Keratinocyte (primary cell): ENCODE measurements at regions not wholly inside any gene's neighbourhood (a gene's known extent, or its start where the extent isn't known, plus 50 kb on each side); places are given as distances from the start of the nearest gene placed in this dataset.
"Not testable (repeated sequence)": the region's sequence is repeated elsewhere in the genome, so short reads cannot be mapped to it uniquely, and the experiment has no call there.

Experiments used
- DNase-seq: peaks from one replicate; pipeline ENCODE4 v3.0.0-alpha.2; 2011; ENCODE audit warnings: low read depth, missing footprints, low spot score
- FAIRE-seq: peaks from 2 replicates; lab custom pipeline; 2011; peaks lifted over from hg19 to GRCh38; lab: Jason Lieb, UNC
- H2AFZ ChIP-seq: 2 replicates; pipeline ENCODE4 v1.6.0; 2012; ENCODE audit warnings: low read length, control low read depth, inconsistent platforms; ENCODE audit not compliant: control insufficient read depth
- H3K27ac ChIP-seq: 2 replicates; pipeline ENCODE4 v1.5.1; 2011; ENCODE audit warnings: low read length; ENCODE audit not compliant: control insufficient read depth, insufficient read depth
- H3K27me3 ChIP-seq: 3 replicates; pipeline ENCODE4 v1.6.0; 2011; ENCODE audit warnings: low read length; ENCODE audit not compliant: control insufficient read depth, insufficient read depth; ENCODE audit errors: extremely low read depth
- H3K36me3 ChIP-seq, 2 experiments: 2 replicates in 1 of 2; 3 replicates in 1 of 2; pipeline ENCODE4 v1.5.1; 2011; ENCODE audit warnings: low read length in 2 of 2, mild to moderate bottlenecking in 1 of 2; ENCODE audit not compliant: control insufficient read depth in 2 of 2, insufficient read depth in 2 of 2; ENCODE audit errors: extremely low read depth in 1 of 2
- H3K4me1 ChIP-seq: 3 replicates; pipeline ENCODE4 v1.5.1; 2011; ENCODE audit warnings: low read length; ENCODE audit not compliant: control insufficient read depth, insufficient read depth; ENCODE audit errors: extremely low read depth
- H3K4me2 ChIP-seq: 3 replicates; pipeline ENCODE4 v1.6.0; 2011; ENCODE audit warnings: low read depth, low read length; ENCODE audit not compliant: control insufficient read depth, insufficient read depth; ENCODE audit errors: extremely low read depth
- H3K4me3 ChIP-seq, 3 experiments: fragments of 200-600 bp in 1 of 3; sonication (generic) in 1 of 3; 2 replicates in 2 of 3; 3 replicates in 1 of 3; pipeline ENCODE4 v1.5.1; 2011 to 2016; ENCODE audit warnings: low read length in 3 of 3, mild to moderate bottlenecking in 3 of 3, control low read depth in 2 of 3, inconsistent platforms in 1 of 3, low read depth in 1 of 3, mixed read lengths in 1 of 3, mixed run types in 1 of 3, moderate library complexity in 1 of 3; ENCODE audit not compliant: control insufficient read depth in 2 of 3, insufficient read depth in 2 of 3; ENCODE audit errors: extremely low read depth in 1 of 3
- H3K79me2 ChIP-seq: 2 replicates; pipeline ENCODE4 v1.6.0; 2012; ENCODE audit warnings: low read length; ENCODE audit not compliant: control insufficient read depth, insufficient read depth
- H3K9ac ChIP-seq: 3 replicates; pipeline ENCODE4 v1.6.0; 2011; ENCODE audit warnings: low read length; ENCODE audit not compliant: control insufficient read depth, insufficient read depth; ENCODE audit errors: extremely low read depth
- H3K9me1 ChIP-seq: 3 replicates; pipeline ENCODE4 v1.6.0; 2011; ENCODE audit warnings: low read length; ENCODE audit not compliant: control insufficient read depth, insufficient read depth; ENCODE audit errors: extremely low read depth
- H3K9me3 ChIP-seq: 2 replicates; pipeline ENCODE4 v1.5.1; 2012; ENCODE audit warnings: low read depth, low read length; ENCODE audit not compliant: control insufficient read depth
- H4K20me1 ChIP-seq: 3 replicates; pipeline ENCODE4 v1.6.0; 2011; ENCODE audit warnings: low read length; ENCODE audit not compliant: control insufficient read depth, insufficient read depth; ENCODE audit errors: extremely low read depth
- EZH2 ChIP-seq: IDR thresholded peaks from one replicate; pipeline ENCODE4 v1.6.1; 2012; ENCODE audit warnings: inconsistent platforms, mild to moderate bottlenecking, low read length, moderate library complexity
- dilution Hi-C: fragments of 300-500 bp; cut with MboI; formaldehyde crosslinking; loops from one replicate; pipeline ENCODE4 v1.7.0; 2020; ENCODE audit warnings: low sequenced_read_pairs; ENCODE audit not compliant: extremely low pct_ligation_motif_present
- TF ChIP-seq, protein P1 (sequence below), 3 experiments: IDR thresholded peaks in 1 of 3; conservative IDR thresholded peaks in 1 of 3; optimal IDR thresholded peaks in 1 of 3; 2 replicates in 2 of 3; 3 replicates in 1 of 3; pipeline versions ENCODE3 to v1.5.1; 2011; ENCODE audit warnings: low read length in 3 of 3, mild to moderate bottlenecking in 3 of 3, moderate library complexity in 2 of 3, control low read depth in 1 of 3, inconsistent platforms in 1 of 3; ENCODE audit not compliant: insufficient read depth in 2 of 3; ENCODE audit errors: extremely low read depth in 1 of 3

DNA sequence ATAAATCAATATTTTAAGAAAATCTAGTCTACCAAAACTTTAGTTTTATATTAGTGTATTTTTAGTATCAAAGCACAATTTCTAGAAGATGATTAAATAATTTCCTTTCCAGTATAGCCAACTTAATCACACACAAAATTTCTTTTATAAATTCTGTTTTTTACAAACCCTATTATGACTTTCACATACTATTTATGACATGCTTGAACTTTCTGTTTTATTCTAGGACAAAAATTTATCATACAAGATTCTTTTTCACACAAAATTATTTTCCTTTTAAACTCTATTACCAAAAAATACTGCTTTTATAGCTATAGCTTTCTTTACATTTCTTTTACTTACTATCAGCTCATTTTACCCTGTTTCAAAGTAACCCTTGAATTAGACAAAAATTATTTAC lies 149.5 kb downstream of the OR13H1 start:
- DNase-seq (no peak), FAIRE-seq (no peak)
- no peak overlapping the region for H3K4me2 ChIP-seq
- no peak overlapping the region for H3K9ac ChIP-seq
- no peaks in the 10 kb centered on the region for H3K9me1 ChIP-seq
- H3K79me2 ChIP-seq, result no peaks in the 10 kb centered on the region
- H3K36me3 ChIP-seq, result no peaks in the 10 kb centered on the region
- dilution Hi-C loops, result no loop called here
- no peaks in the 10 kb centered on the region for H4K20me1 ChIP-seq
- H3K4me3 ChIP-seq, result no peak overlapping the region
- no peaks in the 10 kb centered on the region for H3K4me1 ChIP-seq
- no peak overlapping the region for H3K27ac ChIP-seq
- TF ChIP-seq, protein P1, sequence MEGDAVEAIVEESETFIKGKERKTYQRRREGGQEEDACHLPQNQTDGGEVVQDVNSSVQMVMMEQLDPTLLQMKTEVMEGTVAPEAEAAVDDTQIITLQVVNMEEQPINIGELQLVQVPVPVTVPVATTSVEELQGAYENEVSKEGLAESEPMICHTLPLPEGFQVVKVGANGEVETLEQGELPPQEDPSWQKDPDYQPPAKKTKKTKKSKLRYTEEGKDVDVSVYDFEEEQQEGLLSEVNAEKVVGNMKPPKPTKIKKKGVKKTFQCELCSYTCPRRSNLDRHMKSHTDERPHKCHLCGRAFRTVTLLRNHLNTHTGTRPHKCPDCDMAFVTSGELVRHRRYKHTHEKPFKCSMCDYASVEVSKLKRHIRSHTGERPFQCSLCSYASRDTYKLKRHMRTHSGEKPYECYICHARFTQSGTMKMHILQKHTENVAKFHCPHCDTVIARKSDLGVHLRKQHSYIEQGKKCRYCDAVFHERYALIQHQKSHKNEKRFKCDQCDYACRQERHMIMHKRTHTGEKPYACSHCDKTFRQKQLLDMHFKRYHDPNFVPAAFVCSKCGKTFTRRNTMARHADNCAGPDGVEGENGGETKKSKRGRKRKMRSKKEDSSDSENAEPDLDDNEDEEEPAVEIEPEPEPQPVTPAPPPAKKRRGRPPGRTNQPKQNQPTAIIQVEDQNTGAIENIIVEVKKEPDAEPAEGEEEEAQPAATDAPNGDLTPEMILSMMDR (optimal IDR thresholded peaks at IDR 0.05 in 1 of 3, IDR thresholded peaks at IDR 0.05 in 1 of 3, conservative IDR thresholded peaks at IDR 0.05 in 1 of 3; ENCODE audit: extremely low read depth in 1 of 3, insufficient read depth in 2 of 3, low read length in 3 of 3), result no peak
- no peak for TF ChIP-seq EZH2
- H3K9me3 ChIP-seq, result no peaks in the 10 kb centered on the region
- H2AFZ ChIP-seq, result no peak overlapping the region
- H3K27me3 ChIP-seq, result no peaks in the 10 kb centered on the region

- dilution Hi-C loops, result not testable (repeated sequence)
These were observed 153.1 kb downstream of the OR13H1 start for GRCh38 chrX:131696989-131697388.

DNA sequence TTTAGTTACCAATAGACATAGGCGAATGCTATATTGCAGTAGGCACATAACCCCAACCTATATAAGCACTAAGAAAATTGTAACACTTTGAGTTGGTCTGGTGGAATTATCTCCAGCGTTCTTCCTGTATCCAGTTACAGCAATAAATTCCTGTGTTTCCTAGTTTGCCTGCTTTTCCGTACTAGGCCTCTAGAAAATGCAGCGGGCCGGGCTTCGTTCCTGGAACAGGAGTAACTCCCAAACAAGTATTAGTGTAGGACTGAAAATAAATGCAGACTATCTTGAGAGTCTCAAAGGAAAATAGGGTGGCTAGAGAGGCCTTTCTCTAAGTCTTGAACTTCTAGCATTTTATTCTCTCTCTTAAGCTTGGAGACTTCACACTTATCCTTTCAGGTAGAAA lies 159.8 kb downstream of the OR13H1 start:
- Histone ChIP-seq H3K9me3 (no peaks in the 10 kb centered on the region), H3K9ac (no peak overlapping the region)
- dilution Hi-C loops, result no loop called here

More at GRCh38 chrX:131696989-131697388, 153.1 kb downstream of the OR13H1 start:
- FAIRE-seq, H3K4me2 ChIP-seq, H3K9me1 ChIP-seq, H3K79me2 ChIP-seq, H3K27me3 ChIP-seq, DNase-seq, H3K4me1 ChIP-seq, H3K9me3 ChIP-seq, H4K20me1 ChIP-seq, H3K4me3 ChIP-seq, H3K36me3 ChIP-seq, H2AFZ ChIP-seq, H3K27ac ChIP-seq, H3K9ac ChIP-seq: not testable (repeated sequence)

More for the DNA sequence above, 159.8 kb downstream of the OR13H1 start:
- Histone ChIP-seq H3K9me1 (no peaks in the 10 kb centered on the region), H3K27ac (no peak overlapping the region), H2AFZ (no peak overlapping the region), H3K4me1 (no peaks in the 10 kb centered on the region), H3K4me3 (peak overlapping the region in 1 of 3 experiments; percentile 71), H3K27me3 (no peaks in the 10 kb centered on the region), H4K20me1 (no peaks in the 10 kb centered on the region), H3K4me2 (peak overlapping the region; percentile 77), H3K36me3 (no peaks in the 10 kb centered on the region), H3K79me2 (no peaks in the 10 kb centered on the region)
- FAIRE-seq, result no peak
- TF ChIP-seq EZH2, result no peak
- TF ChIP-seq, protein P1 (optimal IDR thresholded peaks at IDR 0.05 in 1 of 3, IDR thresholded peaks at IDR 0.05 in 1 of 3, conservative IDR thresholded peaks at IDR 0.05 in 1 of 3; ENCODE audit: extremely low read depth in 1 of 3, insufficient read depth in 2 of 3, low read length in 3 of 3), result no peak
- DNase-seq, result no peak
